ENCODE measurements at regions not wholly inside any gene's neighbourhood (a gene's known extent, or its start where the extent isn't known, plus 50 kb on each side); places are given as distances from the start of the nearest gene placed in this dataset.
"Not testable (repeated sequence)": the region's sequence is repeated elsewhere in the genome, so short reads cannot be mapped to it uniquely, and the experiment has no call there.

DNA sequence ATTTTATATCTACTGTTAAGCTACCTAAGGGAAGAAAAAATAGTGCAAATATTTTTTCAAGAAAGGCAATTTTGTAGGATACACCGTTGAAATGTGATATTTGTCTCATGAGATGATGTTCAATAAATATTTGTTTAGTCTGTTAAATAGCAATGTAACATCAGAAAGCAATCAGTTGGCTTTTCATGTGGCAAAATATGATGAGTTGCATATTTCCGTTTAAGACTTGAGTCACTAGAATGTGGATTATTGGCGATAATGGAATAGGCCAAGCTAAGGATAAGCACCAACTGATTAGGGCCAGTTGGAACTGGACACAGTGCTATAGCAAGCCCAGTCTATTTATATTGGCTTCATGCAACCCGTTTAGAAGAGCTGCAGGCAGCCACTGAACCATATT, 250.4 kb upstream of the SLC16A7 start:
- H3K4me1 Mint-ChIP-seq = no peaks in the 10 kb centered on the region
- H3K36me3 Mint-ChIP-seq = no peaks in the 10 kb centered on the region
- ATAC-seq = no peak
- Histone ChIP-seq H3K36me3 (ENCODE audit: control insufficient read depth in 2 of 3, insufficient read depth in 3 of 3, low read length in 3 of 3) (no peaks in the 10 kb centered on the region), H3K27ac (ENCODE audit: low read depth, low read length) (no peak overlapping the region), H3K9me3 (ENCODE audit: control insufficient read depth in 2 of 3, low read length in 3 of 3) (no peaks in the 10 kb centered on the region), H3K4me1 (ENCODE audit: control insufficient read depth in 2 of 2, insufficient read depth in 2 of 2, low read length in 2 of 2) (no peaks in the 10 kb centered on the region), H3K27me3 (ENCODE audit: control insufficient read depth in 2 of 2, insufficient read depth in 2 of 2, low read length in 2 of 2) (no peaks in the 10 kb centered on the region), H3K4me3 (ENCODE audit: low read length) (no peak overlapping the region)
- no peak overlapping the region for H3K27ac Mint-ChIP-seq
- CTCF ChIA-PET = no interaction called here
- H3K27me3 Mint-ChIP-seq = peaks cover 0 to 6% (median 5%) of the 10 kb centered on the region in 5 donors
- H3K9me3 Mint-ChIP-seq = peaks cover 0 to 19% (median 10%) of the 10 kb centered on the region in 11 donors
- no peak overlapping the region for H3K4me3 Mint-ChIP-seq
- intact Hi-C loops (cut with micrococcal nuclease) = no loop called here
- POLR2A ChIA-PET = no interaction called here
- DNase-seq = no peak

DNA sequence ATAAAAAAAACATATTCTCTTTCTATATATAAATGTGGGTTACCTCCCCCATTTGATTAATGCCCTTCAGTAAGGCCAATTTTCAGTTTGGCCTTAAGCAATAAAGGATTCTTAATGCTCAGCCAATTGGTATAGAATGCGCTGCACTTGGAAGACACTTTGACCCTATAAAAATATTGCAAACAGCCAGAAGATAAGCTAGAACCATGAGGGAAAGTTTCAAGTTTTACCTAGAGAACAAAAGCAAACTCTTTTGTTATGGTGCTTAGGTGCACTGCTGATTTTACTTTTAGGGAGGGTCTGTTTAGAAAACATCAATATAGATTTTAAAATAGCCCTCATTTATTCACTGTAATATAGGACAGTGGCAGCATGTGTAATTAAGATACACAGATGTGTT, 251.6 kb upstream of the SLC16A7 start:
- H3K36me3 Mint-ChIP-seq = peaks cover 0 to 4% (median 0%) of the 10 kb centered on the region in 5 donors
- intact Hi-C loops (cut with micrococcal nuclease) = no loop called here

DNA sequence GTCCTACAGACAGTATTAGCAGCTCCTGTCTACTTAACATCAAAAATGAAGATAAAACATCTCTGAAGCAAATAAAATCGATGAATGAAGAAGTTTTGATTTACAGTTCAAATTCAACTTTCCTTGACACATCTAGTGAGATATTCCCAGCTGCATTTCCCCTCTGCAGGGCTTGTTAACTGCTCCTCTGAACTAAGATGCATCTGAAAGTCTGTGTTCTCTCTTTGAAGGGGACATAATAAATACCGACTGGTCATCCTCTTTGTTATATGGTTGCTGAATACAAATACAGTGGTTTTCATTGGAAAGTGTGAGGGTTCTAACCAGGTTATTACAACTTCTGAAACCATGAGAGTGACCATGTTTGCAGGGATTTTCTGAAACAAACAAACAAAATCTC, 266.4 kb upstream of the SLC16A7 start:
- H3K36me3 Mint-ChIP-seq = no peaks in the 10 kb centered on the region
- Histone ChIP-seq H3K27me3 (ENCODE audit: control insufficient read depth in 2 of 2, insufficient read depth in 2 of 2, low read length in 2 of 2) (no peaks in the 10 kb centered on the region), H3K27ac (ENCODE audit: low read depth, low read length) (no peak overlapping the region), H3K4me3 (ENCODE audit: low read length) (no peak overlapping the region), H3K4me1 (ENCODE audit: control insufficient read depth in 2 of 2, insufficient read depth in 2 of 2, low read length in 2 of 2) (no peaks in the 10 kb centered on the region), H3K9me3 (ENCODE audit: control insufficient read depth in 2 of 3, low read length in 3 of 3) (no peaks in the 10 kb centered on the region), H3K36me3 (ENCODE audit: control insufficient read depth in 2 of 3, insufficient read depth in 3 of 3, low read length in 3 of 3) (no peaks in the 10 kb centered on the region)
- ChIA-PET CTCF (no interaction called here), POLR2A (no interaction called here)
- H3K27ac Mint-ChIP-seq = no peak overlapping the region
- H3K27me3 Mint-ChIP-seq = no peaks in the 10 kb centered on the region
- intact Hi-C loops (cut with micrococcal nuclease) = no loop called here
- H3K4me3 Mint-ChIP-seq = no peak overlapping the region
- no peaks in the 10 kb centered on the region for H3K9me3 Mint-ChIP-seq
- no peaks in the 10 kb centered on the region for H3K4me1 Mint-ChIP-seq
- no peak for ATAC-seq
- DNase-seq = no peak

More for the DNA sequence above, 251.6 kb upstream of the SLC16A7 start:
- no peak for DNase-seq
- Histone ChIP-seq H3K4me3 (ENCODE audit: low read length) (no peak overlapping the region), H3K36me3 (ENCODE audit: control insufficient read depth in 2 of 3, insufficient read depth in 3 of 3, low read length in 3 of 3) (no peaks in the 10 kb centered on the region), H3K27me3 (ENCODE audit: control insufficient read depth in 2 of 2, insufficient read depth in 2 of 2, low read length in 2 of 2) (no peaks in the 10 kb centered on the region), H3K9me3 (ENCODE audit: control insufficient read depth in 2 of 3, low read length in 3 of 3) (no peaks in the 10 kb centered on the region), H3K4me1 (ENCODE audit: control insufficient read depth in 2 of 2, insufficient read depth in 2 of 2, low read length in 2 of 2) (no peaks in the 10 kb centered on the region), H3K27ac (ENCODE audit: low read depth, low read length) (no peak overlapping the region)
- H3K4me3 Mint-ChIP-seq = no peak overlapping the region
- H3K27ac Mint-ChIP-seq = no peak overlapping the region
- CTCF ChIA-PET = no interaction called here
- POLR2A ChIA-PET = no interaction called here
- no peaks in the 10 kb centered on the region for H3K4me1 Mint-ChIP-seq
- H3K27me3 Mint-ChIP-seq = peaks cover 0 to 6% (median 0%) of the 10 kb centered on the region in 5 donors
- no peak for ATAC-seq
- H3K9me3 Mint-ChIP-seq = peaks cover 0 to 22% (median 11%) of the 10 kb centered on the region in 11 donors

DNA sequence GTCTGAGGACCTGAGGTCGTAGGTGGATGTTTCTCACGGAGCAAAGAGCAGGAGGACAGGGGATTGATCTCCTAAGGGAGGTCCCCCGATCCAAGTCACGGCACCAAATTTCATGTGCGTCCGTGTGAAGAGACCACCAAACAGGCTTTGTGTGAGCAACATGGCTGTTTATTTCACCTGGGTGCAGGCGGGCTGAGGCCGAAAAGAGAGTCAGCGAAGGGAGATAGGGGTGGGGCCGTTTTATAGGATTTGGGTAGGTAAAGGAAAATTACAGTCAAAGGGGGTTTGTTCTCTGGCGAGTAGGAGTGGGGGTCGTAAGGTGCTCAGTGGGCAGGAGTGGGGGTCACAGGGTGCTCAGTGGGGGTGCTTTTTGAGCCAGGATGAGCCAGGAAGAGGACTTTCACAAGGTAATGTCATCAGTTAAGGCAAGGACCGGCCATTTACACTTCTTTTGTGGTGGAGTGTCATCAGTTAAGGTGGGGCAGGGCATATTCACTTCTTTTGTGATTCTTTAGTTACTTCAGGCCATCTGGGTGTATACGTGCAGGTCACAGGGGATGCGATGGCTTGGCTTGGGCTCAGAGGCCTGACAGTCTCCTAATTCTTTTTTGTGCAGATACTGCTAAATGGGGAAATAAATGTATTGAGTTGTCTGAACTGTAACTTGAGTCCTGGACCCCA, 267.3 kb upstream of the SLC16A7 start:
- H3K36me3 Mint-ChIP-seq; H3K27ac Mint-ChIP-seq; H3K4me3 ChIP-seq (ENCODE audit: low read length); DNase-seq; H3K4me1 Mint-ChIP-seq; CTCF ChIA-PET; POLR2A ChIA-PET; H3K9me3 ChIP-seq (ENCODE audit: control insufficient read depth in 2 of 3, low read length in 3 of 3); H3K9me3 Mint-ChIP-seq; intact Hi-C loops (cut with micrococcal nuclease); ATAC-seq; H3K4me1 ChIP-seq (ENCODE audit: control insufficient read depth in 2 of 2, insufficient read depth in 2 of 2, low read length in 2 of 2); H3K27ac ChIP-seq (ENCODE audit: low read depth, low read length); H3K4me3 Mint-ChIP-seq; H3K27me3 Mint-ChIP-seq; H3K36me3 ChIP-seq (ENCODE audit: control insufficient read depth in 2 of 3, insufficient read depth in 3 of 3, low read length in 3 of 3); H3K27me3 ChIP-seq (ENCODE audit: control insufficient read depth in 2 of 2, insufficient read depth in 2 of 2, low read length in 2 of 2): not testable (repeated sequence)

GRCh38 chr12:59326457-59326856, 269.4 kb upstream of the SLC16A7 start:
- H3K27me3 Mint-ChIP-seq; H3K4me1 Mint-ChIP-seq; H3K36me3 ChIP-seq (ENCODE audit: control insufficient read depth in 2 of 3, insufficient read depth in 3 of 3, low read length in 3 of 3); H3K36me3 Mint-ChIP-seq; H3K4me3 Mint-ChIP-seq; ATAC-seq; intact Hi-C loops (cut with micrococcal nuclease); H3K9me3 ChIP-seq (ENCODE audit: control insufficient read depth in 2 of 3, low read length in 3 of 3); DNase-seq; CTCF ChIA-PET; H3K4me1 ChIP-seq (ENCODE audit: control insufficient read depth in 2 of 2, insufficient read depth in 2 of 2, low read length in 2 of 2); H3K9me3 Mint-ChIP-seq; H3K27ac ChIP-seq (ENCODE audit: low read depth, low read length); POLR2A ChIA-PET; H3K4me3 ChIP-seq (ENCODE audit: low read length); H3K27ac Mint-ChIP-seq; H3K27me3 ChIP-seq (ENCODE audit: control insufficient read depth in 2 of 2, insufficient read depth in 2 of 2, low read length in 2 of 2): not testable (repeated sequence)

- H3K27ac ChIP-seq (ENCODE audit: low read depth, low read length) = no peak overlapping the region
- no peak overlapping the region for H3K4me3 ChIP-seq (ENCODE audit: low read length)
- no peaks in the 10 kb centered on the region for H3K4me1 ChIP-seq (ENCODE audit: control insufficient read depth in 2 of 2, insufficient read depth in 2 of 2, low read length in 2 of 2)
- intact Hi-C loops (cut with micrococcal nuclease) = no loop called here
- H3K9me3 Mint-ChIP-seq = peaks cover 0 to 3% (median 0%) of the 10 kb centered on the region in 11 donors
- H3K36me3 Mint-ChIP-seq = no peaks in the 10 kb centered on the region
- no peak for DNase-seq
- H3K4me1 Mint-ChIP-seq = no peaks in the 10 kb centered on the region
- H3K27me3 Mint-ChIP-seq = no peaks in the 10 kb centered on the region
- no peak for ATAC-seq
- H3K4me3 Mint-ChIP-seq = no peak overlapping the region
- H3K9me3 ChIP-seq (ENCODE audit: control insufficient read depth in 2 of 3, low read length in 3 of 3) = no peaks in the 10 kb centered on the region
- no peaks in the 10 kb centered on the region for H3K27me3 ChIP-seq (ENCODE audit: control insufficient read depth in 2 of 2, insufficient read depth in 2 of 2, low read length in 2 of 2)
- ChIA-PET CTCF (no interaction called here), POLR2A (no interaction called here)
- H3K36me3 ChIP-seq (ENCODE audit: control insufficient read depth in 2 of 3, insufficient read depth in 3 of 3, low read length in 3 of 3) = no peaks in the 10 kb centered on the region
- H3K27ac Mint-ChIP-seq = no peak overlapping the region
These were observed 273.4 kb upstream of the SLC16A7 start for GRCh38 chr12:59322473-59322872.

- POLR2A ChIA-PET = no interaction called here
- ATAC-seq = no peak
- no peaks in the 10 kb centered on the region for H3K27me3 ChIP-seq (ENCODE audit: control insufficient read depth in 2 of 2, insufficient read depth in 2 of 2, low read length in 2 of 2)
- no peaks in the 10 kb centered on the region for H3K36me3 Mint-ChIP-seq
- no peak overlapping the region for H3K4me3 Mint-ChIP-seq
- CTCF ChIA-PET = no interaction called here
- no peaks in the 10 kb centered on the region for H3K27me3 Mint-ChIP-seq
- H3K4me1 Mint-ChIP-seq = no peaks in the 10 kb centered on the region
- intact Hi-C loops (cut with micrococcal nuclease) = no loop called here
- peaks cover 0 to 3% (median 0%) of the 10 kb centered on the region in 11 donors for H3K9me3 Mint-ChIP-seq
- H3K4me1 ChIP-seq (ENCODE audit: control insufficient read depth in 2 of 2, insufficient read depth in 2 of 2, low read length in 2 of 2) = no peaks in the 10 kb centered on the region
- H3K9me3 ChIP-seq (ENCODE audit: control insufficient read depth in 2 of 3, low read length in 3 of 3) = no peaks in the 10 kb centered on the region
- no peak overlapping the region for H3K27ac Mint-ChIP-seq
- H3K27ac ChIP-seq (ENCODE audit: low read depth, low read length) = no peak overlapping the region
- H3K36me3 ChIP-seq (ENCODE audit: control insufficient read depth in 2 of 3, insufficient read depth in 3 of 3, low read length in 3 of 3) = no peaks in the 10 kb centered on the region
- no peak overlapping the region for H3K4me3 ChIP-seq (ENCODE audit: low read length)
- no peak for DNase-seq
These were observed 274.6 kb upstream of the SLC16A7 start for GRCh38 chr12:59321278-59321677.
